ENCODE measurements at regions not wholly inside any gene's neighbourhood (a gene's known extent, or its start where the extent isn't known, plus 50 kb on each side); places are given as distances from the start of the nearest gene placed in this dataset.

DNA sequence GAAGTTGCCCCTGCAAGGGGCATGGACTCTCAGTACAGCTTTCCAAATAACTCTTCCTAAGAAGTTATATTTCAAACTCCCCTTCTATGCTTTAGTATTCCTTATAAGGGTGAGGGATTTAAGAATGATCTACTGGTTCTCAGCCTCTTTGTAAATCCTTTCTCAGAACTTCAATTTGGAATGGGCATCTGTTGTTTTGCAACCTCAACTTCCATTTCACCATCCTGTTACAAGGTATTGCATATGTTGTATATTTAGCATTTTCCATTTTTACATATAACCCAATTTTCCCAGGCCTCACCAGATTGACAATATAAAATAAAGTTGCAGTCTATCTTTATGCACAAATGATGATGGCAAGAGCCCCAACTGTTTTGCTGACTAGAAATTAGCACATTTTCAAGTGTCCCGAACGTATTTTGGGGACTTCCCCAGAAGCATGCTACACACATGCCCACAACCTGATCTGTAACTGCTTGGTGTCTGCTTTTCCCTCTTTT is 154.9 kb upstream of the CARMIL1 start:
- TF ChIP-seq, protein P1, sequence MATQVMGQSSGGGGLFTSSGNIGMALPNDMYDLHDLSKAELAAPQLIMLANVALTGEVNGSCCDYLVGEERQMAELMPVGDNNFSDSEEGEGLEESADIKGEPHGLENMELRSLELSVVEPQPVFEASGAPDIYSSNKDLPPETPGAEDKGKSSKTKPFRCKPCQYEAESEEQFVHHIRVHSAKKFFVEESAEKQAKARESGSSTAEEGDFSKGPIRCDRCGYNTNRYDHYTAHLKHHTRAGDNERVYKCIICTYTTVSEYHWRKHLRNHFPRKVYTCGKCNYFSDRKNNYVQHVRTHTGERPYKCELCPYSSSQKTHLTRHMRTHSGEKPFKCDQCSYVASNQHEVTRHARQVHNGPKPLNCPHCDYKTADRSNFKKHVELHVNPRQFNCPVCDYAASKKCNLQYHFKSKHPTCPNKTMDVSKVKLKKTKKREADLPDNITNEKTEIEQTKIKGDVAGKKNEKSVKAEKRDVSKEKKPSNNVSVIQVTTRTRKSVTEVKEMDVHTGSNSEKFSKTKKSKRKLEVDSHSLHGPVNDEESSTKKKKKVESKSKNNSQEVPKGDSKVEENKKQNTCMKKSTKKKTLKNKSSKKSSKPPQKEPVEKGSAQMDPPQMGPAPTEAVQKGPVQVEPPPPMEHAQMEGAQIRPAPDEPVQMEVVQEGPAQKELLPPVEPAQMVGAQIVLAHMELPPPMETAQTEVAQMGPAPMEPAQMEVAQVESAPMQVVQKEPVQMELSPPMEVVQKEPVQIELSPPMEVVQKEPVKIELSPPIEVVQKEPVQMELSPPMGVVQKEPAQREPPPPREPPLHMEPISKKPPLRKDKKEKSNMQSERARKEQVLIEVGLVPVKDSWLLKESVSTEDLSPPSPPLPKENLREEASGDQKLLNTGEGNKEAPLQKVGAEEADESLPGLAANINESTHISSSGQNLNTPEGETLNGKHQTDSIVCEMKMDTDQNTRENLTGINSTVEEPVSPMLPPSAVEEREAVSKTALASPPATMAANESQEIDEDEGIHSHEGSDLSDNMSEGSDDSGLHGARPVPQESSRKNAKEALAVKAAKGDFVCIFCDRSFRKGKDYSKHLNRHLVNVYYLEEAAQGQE (IDR thresholded peaks at IDR 0.05): no peak
- no peak for TF ChIP-seq HNF4G (IDR thresholded peaks at IDR 0.05)

Measured in liver (tissue), 2 donors.